ENCODE measurements at regions not wholly inside any gene's neighbourhood (a gene's known extent, or its start where the extent isn't known, plus 50 kb on each side); places are given as distances from the start of the nearest gene placed in this dataset.
A peak's percentile ranks its signal among the peaks of the same experiment; 100 is the strongest.
"Not testable (repeated sequence)": the region's sequence is repeated elsewhere in the genome, so short reads cannot be mapped to it uniquely, and the experiment has no call there.

GRCh38 chr2:167579826-167580225, 667.6 kb downstream of the STK39 start:
- no peak for TF ChIP-seq CTCF (IDR thresholded peaks at IDR 0.05; ENCODE audit: low read length, missing control alignments)
- peak; percentile 1 for DNase-seq (ENCODE audit: low read depth)

GRCh38 chr2:167575276-167575675, 672.1 kb downstream of the STK39 start:
- no peak for TF ChIP-seq CTCF (IDR thresholded peaks at IDR 0.05; ENCODE audit: low read length, missing control alignments)
- DNase-seq (ENCODE audit: low read depth), result no peak
- H3K4me3 ChIP-seq (replicated peaks; ENCODE audit: low read depth, low read length), result no peak overlapping the region

More at GRCh38 chr2:167579826-167580225, 667.6 kb downstream of the STK39 start:
- H3K4me3 ChIP-seq (replicated peaks; ENCODE audit: low read depth, low read length), result no peak overlapping the region

GRCh38 chr2:167572883-167573619, 674.3 kb downstream of the STK39 start:
- no peak for DNase-seq (ENCODE audit: low read depth)
- H3K4me3 ChIP-seq (replicated peaks; ENCODE audit: low read depth, low read length), result no peak overlapping the region
- no peak for TF ChIP-seq CTCF (IDR thresholded peaks at IDR 0.05; ENCODE audit: low read length, missing control alignments)

GRCh38 chr2:167570370-167570769, 677.0 kb downstream of the STK39 start:
- no peak for DNase-seq (ENCODE audit: low read depth)
- H3K4me3 ChIP-seq (replicated peaks; ENCODE audit: low read depth, low read length), result no peak overlapping the region
- no peak for TF ChIP-seq CTCF (IDR thresholded peaks at IDR 0.05; ENCODE audit: low read length, missing control alignments)

- DNase-seq (ENCODE audit: low read depth); H3K4me3 ChIP-seq (replicated peaks; ENCODE audit: low read depth, low read length): not testable (repeated sequence)
Measured at GRCh38 chr2:167563885-167564619, 675.8 kb downstream of the XIRP2 start.

GRCh38 chr2:167558272-167558991, 670.2 kb downstream of the XIRP2 start:
- not testable (repeated sequence) for DNase-seq (ENCODE audit: low read depth)

GRCh38 chr2:167555098-167555720, 666.9 kb downstream of the XIRP2 start:
- TF ChIP-seq CTCF (IDR thresholded peaks at IDR 0.05; ENCODE audit: low read length, missing control alignments), result no peak
- no peak for DNase-seq (ENCODE audit: low read depth)
- H3K4me3 ChIP-seq (replicated peaks; ENCODE audit: low read depth, low read length), result no peak overlapping the region

More at GRCh38 chr2:167558272-167558991, 670.2 kb downstream of the XIRP2 start:
- H3K4me3 ChIP-seq (replicated peaks; ENCODE audit: low read depth, low read length), result not testable (repeated sequence)
